Left colon (tissue), 2 donors: ENCODE measurements at regions not wholly inside any gene's neighbourhood (a gene's known extent, or its start where the extent isn't known, plus 50 kb on each side); places are given as distances from the start of the nearest gene placed in this dataset.
"Not testable (repeated sequence)": the region's sequence is repeated elsewhere in the genome, so short reads cannot be mapped to it uniquely, and the experiment has no call there.

Experiments
- ATAC-seq: fragments of 200-7000 bp; cut with Tn5 transposase; one replicate; pipeline ENCODE4 v1.9.1; 2020; ENCODE audit warnings: mild to moderate bottlenecking, moderate library complexity
- DNase-seq, 2 donors: peaks; one replicate each; pipeline ENCODE4 v3.0.0-alpha.2; 2020
- intact Hi-C, 2 donors: fragments of 100-400 bp; cut with DNase I in 1 of 2; cut with micrococcal nuclease in 1 of 2; formaldehyde crosslinking; loops; one replicate each; pipeline versions ENCODE4 v1.11.2 to v1.14.0; 2022; cut with DNase I, micrococcal nuclease
- donor health status: DM: no; HTN: no; CAD: no.
- donor health status: DM: yes; HTN: yes; CAD: no.

DNA sequence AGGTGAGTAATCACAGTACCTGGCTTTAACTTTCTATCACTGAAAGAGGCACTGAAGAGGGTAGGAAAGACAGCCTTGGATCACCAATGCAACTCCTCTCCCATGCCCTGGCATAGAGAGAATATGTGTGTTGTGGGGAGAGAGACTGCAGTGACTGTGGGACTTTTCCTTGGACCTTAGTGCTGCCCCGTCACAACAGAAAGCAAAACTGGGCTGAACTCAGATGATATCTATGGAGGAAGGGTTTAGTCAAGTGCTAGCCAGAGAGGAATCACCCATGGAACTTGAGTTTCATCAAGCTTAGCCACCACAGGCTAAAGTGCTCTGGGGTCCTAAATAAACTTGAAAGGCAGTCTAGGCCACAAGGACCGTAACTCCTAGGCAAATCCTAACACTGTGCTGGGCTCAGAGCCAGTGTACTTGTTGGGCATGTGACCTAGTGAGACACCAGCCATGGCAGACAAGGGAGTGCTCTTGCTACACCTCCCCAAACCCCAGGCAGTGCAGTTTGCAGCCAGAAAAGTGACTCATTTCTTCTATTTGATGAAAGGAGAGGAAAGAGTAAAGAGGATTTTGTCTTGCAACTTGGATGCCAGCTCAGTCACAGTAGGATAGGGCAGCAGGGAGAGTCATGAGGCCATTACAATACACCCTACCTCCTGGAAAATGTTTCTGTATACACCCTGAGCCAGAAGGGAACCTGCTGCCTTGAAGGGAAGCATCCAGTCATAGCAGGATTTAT is 105.8 kb upstream of the SPOPL start:
- ATAC-seq (no peak), DNase-seq (no peak)
- intact Hi-C loops = no loop called here

DNA sequence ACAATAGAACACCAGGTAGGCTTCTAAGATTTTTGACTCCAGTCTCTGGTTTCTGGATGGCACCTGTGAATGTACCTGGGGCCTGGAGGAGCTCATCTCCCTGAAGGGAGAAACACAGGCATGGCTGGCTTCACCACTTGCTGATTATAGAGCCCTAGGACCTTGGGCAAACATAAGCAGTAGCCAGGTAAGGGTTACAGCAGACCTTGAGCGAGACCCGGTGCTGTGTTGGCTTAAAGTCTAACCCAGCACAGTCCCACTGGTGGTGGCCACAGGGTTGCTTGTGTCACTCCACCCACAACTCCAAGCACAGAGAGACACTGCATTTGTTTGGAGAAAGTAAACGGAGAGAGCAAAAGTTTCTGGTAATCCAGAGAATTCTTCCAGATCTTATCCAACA is 104.7 kb upstream of the SPOPL start:
- ATAC-seq = no peak
- intact Hi-C loops = no loop called here
- no peak for DNase-seq

DNA sequence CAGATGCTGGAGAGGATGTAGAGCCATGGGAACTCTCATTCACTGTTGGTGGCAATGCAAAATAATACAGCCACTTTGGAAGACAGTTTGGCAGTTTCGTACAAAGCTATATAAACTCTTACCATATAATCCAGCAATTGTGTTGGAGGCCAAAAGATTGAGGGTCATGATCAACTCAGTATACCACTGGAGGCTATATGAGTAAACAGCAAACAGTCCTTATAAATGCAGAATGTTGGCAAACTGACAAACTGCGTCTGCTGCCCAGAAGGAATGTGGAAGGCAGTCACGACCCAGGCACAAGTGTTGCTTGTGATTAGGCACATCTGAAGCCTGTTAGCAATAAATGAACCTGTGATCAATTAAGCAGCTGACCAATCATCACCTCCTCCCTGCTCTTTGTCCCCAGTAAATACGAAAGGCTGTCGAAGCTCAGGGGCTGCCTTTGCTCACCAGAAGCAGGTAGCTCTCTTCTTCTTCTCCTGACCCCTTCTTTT is 98.1 kb upstream of the SPOPL start:
- no peak for DNase-seq
- ATAC-seq = no peak
- intact Hi-C loops = no loop called here

DNA sequence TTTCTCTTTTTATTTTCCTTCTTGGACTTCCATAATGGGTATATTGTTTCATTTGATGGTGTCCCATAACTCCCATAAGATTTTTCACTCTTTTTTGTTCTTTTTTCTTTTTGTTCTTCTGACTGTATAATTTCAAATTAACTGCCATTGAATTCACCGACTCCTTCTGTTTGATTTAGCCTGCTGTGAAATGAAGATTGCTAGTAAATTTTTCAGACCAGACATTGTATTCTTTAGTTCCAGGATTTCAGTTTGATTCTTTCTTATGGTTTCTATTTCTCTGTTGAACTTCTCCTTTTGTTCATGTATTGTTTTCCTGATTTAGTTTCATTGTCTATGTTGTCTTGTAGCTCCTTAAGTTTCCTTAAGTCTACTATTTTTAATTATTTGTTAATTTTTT is 87.6 kb upstream of the SPOPL start:
- ATAC-seq (no peak), DNase-seq (no peak)
- intact Hi-C loops = no loop called here

DNA sequence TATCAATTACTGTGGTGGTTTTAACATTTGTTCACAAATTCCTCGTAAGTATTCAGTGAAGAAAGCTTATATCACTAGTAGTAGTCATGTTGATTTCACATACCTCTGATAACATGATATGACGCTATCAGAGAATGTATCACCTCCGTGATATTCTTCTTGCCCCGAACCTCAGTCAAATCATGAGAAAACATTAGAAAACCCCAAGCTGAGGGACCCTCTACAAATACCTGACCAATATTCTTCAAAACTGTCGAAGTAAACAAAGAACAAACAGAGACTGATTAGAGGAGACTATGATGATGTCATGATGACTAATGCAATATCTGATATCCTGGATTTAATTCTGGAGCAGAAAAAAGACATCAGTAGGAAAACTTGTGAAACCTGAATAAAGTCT is 85.6 kb upstream of the SPOPL start:
- DNase-seq (no peak), ATAC-seq (no peak)
- intact Hi-C loops = no loop called here

DNA sequence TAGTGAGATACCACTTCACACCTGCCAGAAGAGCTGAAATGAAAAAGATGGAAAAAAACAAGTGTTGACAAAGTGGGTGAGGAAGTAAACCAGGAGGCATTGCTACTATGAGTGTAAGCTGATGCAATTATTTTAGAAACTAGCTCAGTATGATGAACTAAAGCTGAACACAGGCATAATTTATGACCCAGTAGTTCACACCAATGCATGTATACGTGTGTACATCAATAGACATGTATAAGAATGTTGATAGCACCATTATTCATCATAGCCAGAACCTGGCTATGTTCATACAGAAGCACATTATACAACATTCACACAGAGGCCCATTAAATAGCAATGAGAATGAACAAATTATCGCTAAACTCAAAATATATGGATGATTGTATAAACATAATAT is 83.1 kb upstream of the SPOPL start:
- intact Hi-C loops = no loop called here
- DNase-seq = no peak
- ATAC-seq = no peak

DNA sequence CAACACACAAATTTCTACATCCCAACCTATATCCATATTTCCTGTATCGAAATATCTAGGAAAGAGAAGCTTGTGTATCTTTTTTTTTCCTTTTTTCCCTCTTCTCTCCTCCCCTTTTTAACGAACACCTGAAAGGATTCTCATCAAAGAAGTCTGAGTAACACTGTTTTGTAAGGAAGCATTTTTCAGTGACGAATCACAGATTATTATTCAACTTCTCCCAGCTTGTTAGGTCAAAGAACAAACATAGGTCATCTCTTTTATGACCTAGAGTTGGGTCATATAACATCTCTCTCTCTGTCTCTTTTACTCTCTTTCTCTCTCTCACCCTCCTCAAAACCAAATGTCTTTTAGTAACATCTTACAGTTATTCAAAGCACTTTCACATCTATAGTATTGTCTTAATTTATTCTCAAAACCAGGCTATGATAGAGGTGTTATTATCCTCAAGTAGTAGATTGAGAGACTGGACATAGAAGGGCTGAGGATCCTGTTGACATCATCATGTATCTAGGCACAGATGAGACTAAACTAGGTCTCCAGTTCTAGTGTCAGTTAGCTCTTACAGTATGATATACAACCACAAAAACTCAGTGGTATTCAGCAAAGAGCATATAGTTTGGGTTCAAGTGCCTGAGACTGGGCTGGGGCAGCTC is 80.1 kb upstream of the SPOPL start:
- ATAC-seq (peak; percentile 63), DNase-seq (no peak)
- intact Hi-C loops = no loop called here

DNA sequence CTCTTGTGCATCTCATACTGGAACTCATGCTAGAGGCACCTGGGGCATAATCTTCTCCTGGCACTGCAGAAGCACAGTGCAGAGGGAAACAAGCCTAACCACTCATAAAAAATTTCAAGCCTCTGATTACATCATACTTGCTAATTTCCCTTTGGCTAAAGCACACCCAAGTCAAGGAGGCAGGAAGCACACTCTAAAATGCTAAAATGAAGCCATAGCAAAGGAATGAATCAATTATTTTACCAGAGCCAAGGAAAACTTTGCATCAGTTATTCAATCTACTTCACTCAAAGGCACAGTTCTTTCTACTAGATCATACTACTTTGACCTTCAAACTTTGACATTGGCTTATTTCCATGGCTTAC is 79.6 kb upstream of the SPOPL start:
- DNase-seq (no peak), ATAC-seq (peak; percentile 81)
- intact Hi-C loops = no loop called here

DNA sequence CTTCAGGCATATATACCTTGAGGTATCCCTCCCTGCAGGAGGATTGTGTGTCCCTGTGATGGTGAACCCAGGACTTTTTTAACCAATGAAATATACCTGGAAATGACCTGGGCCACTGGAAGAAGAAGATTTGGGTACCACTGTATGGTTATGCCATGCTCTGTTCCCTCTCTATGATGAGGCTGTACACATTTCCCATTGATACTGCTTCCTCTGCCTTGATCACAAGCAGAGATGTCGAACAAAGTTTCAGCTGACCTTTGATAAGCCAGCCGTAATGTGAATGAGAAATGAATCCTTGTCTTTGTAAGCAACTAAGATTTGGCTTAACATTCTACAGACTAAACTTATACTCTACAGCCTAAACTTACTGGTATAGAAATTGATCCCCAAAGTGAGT is 78.4 kb upstream of the SPOPL start:
- ATAC-seq (no peak), DNase-seq (no peak)
- intact Hi-C loops = no loop called here

DNA sequence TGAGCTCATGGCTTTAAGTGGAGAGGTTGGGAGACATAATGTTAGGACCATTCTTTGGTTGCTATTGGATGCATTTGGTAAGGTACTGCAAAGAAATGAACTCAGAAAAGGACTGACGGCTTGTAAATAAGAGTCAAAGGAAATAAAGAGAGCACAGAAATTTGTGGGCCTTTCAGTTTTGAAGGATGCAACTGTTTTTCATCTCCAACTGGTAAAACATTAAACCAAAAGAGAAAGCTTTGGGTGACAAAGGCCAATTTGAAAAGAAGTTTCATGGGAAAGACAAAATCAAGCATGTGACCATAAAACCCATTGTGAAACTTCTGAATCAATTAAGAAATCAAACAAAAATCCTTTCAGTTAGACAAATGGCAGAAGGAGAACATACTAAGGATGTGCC is 77.8 kb upstream of the SPOPL start:
- intact Hi-C loops = no loop called here
- DNase-seq (no peak), ATAC-seq (no peak)

DNA sequence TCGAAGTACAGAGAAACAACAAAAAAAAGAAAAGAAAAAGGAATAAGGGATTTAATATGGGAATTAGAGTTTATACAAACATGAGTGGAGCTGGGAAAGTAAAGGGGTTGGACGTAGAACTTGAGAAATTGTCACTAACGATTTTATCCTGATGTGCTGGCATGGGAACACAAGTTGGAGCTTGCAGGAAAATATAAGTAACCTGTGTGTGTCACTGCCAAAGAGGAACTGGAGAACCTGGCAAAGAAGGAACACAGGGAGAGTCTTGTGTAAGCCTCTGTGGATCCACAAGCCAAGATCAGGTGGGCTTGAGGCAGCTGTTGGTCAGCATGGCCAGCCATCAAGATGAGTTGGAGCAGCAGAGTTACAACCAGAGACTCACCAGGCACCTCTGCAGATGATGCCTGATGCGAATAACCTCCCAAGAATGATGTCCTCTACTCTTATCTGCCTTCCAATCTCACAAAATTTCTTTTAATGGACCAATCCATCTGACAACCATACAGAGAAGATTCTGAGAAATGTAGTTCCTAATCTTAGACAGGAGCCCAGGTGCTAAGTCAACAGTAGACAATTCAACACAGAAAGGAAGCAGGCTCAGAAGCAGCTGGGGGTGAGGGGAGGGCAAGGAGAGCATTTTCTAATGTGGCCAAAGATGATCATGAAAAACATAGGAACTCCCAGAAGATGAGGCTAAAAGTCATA is 77.0 kb upstream of the SPOPL start:
- ATAC-seq = no peak
- intact Hi-C loops = no loop called here
- DNase-seq = no peak

DNA sequence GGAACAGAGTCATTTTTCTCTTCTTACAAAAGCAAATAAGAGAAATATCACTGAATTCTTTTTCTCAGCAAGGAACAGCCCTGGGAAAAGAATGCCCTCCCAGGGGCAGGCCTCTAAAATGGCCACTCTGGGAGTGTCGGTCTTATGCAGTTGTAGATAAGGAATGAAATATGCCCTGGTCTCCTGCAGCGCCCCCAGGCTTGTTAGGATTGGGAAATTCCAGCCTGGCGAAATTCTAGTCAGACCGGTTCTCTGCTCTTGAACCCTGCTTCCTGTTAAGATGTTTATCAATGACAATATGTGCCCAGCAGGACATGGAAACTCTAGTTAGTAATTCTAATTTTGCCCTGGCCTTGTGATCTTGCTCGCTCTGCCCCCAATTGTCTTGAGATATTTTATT is 75.5 kb upstream of the SPOPL start:
- intact Hi-C loops, DNase-seq, ATAC-seq: not testable (repeated sequence)

DNA sequence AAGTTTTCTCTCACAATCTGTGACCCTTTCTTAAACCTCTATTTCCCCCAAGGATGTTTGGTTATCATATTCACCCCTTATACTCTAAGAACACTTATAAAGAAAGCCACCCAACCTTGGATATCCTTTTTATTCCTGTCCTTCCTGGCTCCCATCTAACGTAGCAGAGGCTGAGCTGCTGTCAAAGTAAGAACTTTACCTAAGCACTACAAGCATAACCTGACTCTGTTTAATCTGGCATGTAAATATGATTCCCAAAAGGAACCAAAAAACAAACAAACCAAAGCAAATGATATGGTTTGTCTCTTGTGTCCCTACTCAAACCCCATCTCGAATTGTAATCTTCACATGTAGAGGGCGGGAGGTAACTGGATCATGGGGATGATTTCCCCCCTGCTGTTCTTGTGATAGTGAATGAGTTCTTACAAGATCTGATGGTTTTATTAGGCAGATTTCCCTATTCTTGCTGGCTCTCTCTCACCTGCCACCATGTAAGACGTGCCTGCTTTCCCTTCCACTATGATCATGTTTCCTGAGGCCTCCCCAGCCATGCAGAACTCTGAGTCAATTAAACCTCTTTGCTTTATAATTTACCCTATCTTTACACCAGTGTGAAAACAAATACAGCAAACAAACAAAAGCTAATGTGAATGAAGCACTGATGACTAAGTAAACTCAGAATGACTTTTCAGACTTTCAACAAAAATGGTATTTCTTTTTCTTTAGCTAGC is 72.7 kb upstream of the SPOPL start:
- DNase-seq = no peak
- ATAC-seq = no peak
- intact Hi-C loops = no loop called here

DNA sequence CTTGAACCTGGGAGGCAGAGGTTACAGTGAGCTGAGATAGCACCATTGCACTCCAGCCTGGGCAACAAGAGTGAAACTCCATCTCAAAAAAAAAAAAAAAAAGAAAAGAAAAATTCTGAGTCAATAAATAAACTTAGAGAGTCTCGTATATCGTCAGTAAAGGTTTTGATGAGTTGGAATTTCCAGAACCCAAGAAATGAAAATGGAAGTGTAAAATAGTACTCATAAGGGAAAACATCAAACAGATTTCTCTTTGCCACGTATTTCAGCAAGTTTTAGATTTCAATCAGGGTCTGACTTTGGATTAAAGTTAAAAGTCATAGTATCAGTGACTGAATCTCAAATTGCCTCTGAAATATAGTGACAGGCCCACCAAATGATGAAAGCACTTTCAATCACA is 71.4 kb upstream of the SPOPL start:
- ATAC-seq (no peak), DNase-seq (no peak)
- intact Hi-C loops = no loop called here

DNA sequence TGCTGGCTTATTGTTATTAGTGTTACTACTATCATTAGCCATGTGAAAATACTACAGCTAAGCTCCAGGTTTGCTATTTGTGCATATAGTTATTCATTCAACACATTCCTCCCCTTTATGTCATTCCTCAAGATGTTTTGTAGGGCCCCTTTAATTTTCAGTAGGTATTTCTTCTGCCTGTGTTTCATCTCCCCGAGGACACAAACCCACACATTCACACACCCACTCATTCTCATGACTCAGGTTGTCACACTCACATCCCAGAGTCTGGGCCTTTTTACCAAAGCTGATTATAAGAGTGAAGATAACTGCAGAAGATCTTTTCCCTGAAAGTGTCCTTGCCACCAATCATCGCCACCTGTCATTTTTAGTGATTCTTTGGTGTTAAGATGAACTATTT is 68.6 kb upstream of the SPOPL start:
- no peak for DNase-seq
- no peak for ATAC-seq
- intact Hi-C loops = no loop called here

DNA sequence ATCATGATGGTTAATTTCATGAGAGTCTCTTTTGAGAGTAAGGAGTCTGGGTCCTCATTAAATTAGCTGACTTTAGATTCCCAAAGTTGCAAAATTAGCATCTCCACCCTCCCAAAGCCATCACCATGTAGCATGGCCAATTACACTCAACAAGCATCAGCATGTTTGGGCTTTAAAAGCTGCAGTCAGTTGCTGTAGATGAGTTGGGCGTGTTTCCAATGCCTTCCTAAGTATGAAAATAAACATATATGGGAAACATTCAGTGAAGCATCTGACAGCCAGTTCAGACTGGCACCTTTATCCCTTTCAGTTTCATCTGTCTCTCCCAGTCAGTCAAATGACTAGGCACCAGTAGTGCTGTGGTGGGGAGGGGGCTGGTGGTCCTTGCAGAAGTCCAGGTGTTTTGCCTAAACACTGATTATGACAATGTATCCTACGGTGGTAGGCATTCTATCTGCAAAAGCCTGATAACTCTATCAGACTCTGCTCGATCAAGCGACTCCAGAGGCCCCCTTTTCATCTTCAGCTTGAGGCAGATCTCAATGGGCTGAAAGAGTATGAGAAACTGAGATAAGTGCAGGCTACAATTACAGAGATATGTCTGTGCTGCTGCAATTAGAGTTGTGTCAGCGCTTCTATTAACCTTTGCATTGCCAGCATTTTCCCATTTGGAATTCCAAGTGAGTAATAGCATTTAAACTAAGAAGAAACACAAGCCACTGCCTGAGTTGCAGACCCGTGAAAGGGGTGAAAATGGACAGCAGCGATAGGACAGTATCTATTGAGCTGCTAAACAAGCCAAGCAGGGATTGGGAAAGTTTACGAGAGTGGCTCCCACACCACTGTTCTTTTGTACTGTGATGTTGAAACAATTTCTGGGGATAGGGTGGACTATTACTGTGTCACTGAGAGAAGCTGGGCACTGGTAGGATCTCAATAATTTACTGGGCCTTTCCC is 67.3 kb upstream of the SPOPL start:
- DNase-seq (no peak), ATAC-seq (no peak)
- intact Hi-C loops = no loop called here

DNA sequence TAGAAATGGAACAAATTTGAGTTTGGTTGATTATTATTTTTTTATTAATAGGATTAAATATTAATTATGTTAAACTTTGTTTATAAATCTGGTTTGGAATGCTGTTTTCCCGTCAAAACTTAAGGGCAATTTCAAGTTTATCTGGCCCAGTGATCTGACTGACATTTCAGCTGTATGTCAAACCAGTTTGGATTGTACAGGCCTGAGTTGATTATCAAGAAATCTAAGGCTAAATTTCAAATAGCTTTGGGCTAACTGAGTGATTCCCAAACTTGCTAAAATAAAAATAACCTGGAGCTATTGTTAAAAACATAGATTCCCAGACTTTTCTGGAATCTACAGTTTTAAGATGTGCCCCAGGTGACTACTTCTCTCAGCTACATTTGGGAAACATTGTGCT is 65.9 kb upstream of the SPOPL start:
- DNase-seq (no peak), ATAC-seq (no peak)
- intact Hi-C loops = no loop called here

DNA sequence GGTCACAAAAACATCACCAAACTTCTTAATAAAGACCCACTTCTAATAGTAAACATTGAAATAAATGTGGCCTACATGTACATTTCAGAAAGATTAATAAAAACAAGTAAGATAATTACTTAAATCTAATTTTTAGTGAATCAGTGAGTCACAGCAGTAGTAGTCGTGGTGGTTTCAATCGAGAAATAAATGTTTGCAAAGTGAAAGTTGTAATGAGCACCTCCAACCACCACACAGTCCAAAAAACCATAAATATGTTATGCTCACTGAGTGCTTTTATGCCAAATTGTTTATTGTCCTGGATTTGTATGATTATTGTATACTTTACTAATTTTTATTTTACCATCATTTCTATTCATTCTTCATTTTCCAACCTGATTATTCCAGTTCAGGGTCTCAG is 61.8 kb upstream of the SPOPL start:
- intact Hi-C loops = no loop called here
- DNase-seq = no peak
- ATAC-seq = no peak

DNA sequence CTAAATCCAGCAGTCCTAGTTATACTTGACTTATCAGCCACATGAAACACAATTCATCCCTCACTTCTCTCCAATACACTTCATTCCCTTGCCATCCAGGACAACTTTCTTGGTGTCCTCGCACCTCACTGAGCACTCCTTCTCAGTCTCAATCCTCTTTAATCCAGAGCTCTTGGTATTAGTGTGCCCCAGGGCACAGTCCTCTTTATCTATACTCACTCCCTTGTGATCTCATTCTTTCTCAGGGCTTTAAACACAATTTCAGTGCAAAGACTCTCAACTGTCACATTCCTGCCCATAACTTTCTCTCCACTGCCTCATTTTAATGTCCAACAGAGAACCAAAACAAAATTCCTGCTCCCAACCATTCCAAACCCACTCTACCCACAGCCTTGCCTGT is 60.8 kb upstream of the SPOPL start:
- intact Hi-C loops = no loop called here
- ATAC-seq (no peak), DNase-seq (no peak)
